ENCODE measurements at regions not wholly inside any gene's neighbourhood (a gene's known extent, or its start where the extent isn't known, plus 50 kb on each side); places are given as distances from the start of the nearest gene placed in this dataset.

DNA sequence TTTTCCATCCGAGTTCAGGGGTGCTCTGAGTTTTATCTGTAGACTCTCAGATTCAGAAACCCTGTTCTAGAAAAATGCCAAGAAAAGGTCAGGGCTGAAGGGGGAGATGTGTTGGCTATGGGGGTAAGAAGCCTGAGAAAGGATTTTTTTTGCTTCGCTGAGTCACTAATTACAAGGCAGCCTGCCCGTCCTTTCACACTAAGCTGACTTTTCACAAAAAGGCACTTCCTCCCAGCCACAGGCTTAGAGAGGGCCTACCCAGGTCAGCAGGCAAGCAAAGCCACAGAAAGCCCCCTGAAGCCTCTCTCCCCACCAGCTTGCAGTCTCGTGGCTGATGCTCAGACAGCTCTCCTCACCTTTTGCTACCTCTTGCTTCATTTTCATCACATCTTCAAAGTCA, 192.6 kb upstream of the PRICKLE2 start:
- Histone ChIP-seq H3K9me3 (replicated peaks) (no peaks in the 10 kb centered on the region), H3K4me1 (peaks cover 8% of the 10 kb centered on the region), H3K4me3 (no peak overlapping the region), H3K27ac (no peak overlapping the region), H3K36me3 (no peaks in the 10 kb centered on the region), H3K27me3 (no peaks in the 10 kb centered on the region)
- peak in 1 of 2 experiments; percentile 7 for DNase-seq

- Histone ChIP-seq H3K27ac (no peak overlapping the region), H3K36me3 (no peaks in the 10 kb centered on the region), H3K27me3 (no peaks in the 10 kb centered on the region), H3K4me1 (no peaks in the 10 kb centered on the region), H3K4me3 (no peak overlapping the region), H3K9me3 (replicated peaks) (no peaks in the 10 kb centered on the region)
- no peak for DNase-seq
Observed at GRCh38 chr3:64414043-64414442, 188.8 kb upstream of the PRICKLE2 start.

DNA sequence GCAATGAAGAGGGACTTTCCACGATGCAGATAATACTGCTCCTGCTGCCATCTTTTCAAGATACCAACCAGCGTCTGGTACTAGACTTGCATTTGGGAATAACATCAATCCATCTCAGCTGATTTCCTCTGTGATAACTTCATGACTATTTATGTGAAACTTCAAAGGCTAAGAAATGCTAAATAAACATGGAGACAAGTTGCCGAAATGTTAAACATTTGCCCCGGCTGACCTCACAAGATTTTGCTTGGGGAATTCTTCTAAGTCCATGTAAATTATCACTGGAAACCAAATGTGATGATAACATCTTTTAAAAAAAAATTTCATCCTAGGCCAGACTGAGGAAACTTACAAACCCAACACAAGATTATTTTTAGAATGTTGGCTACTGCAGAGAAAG, 185.8 kb upstream of the PRICKLE2 start:
- no peaks in the 10 kb centered on the region for H3K4me1 ChIP-seq
- DNase-seq: no peak
- no peaks in the 10 kb centered on the region for H3K27me3 ChIP-seq
- no peak overlapping the region for H3K4me3 ChIP-seq
- no peaks in the 10 kb centered on the region for H3K9me3 ChIP-seq (replicated peaks)
- no peaks in the 10 kb centered on the region for H3K36me3 ChIP-seq
- no peak overlapping the region for H3K27ac ChIP-seq

DNA sequence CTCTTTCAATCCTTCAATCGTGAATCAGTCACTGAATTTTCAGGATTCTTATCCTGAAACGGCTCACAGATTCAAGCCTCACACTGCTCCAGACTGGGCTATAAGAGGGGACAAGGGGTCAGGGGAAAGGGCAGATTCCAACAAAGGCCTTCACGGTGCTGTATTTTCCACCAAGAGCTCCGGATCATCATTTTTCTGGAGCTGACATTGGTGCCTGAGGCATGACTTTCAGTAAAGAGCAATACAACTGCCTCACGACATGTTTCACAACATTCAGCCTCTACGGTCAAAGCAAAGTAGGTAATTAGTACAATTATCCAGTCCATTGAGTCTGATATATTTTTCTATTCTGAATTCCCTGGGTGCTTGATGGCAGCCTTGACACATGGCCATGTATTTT, 185.0 kb upstream of the PRICKLE2 start:
- H3K36me3 ChIP-seq: no peaks in the 10 kb centered on the region
- H3K4me1 ChIP-seq: no peaks in the 10 kb centered on the region
- no peak overlapping the region for H3K27ac ChIP-seq
- no peaks in the 10 kb centered on the region for H3K9me3 ChIP-seq (replicated peaks)
- no peaks in the 10 kb centered on the region for H3K27me3 ChIP-seq
- no peak for DNase-seq
- no peak overlapping the region for H3K4me3 ChIP-seq

GRCh38 chr3:64408770-64409169, 183.5 kb upstream of the PRICKLE2 start:
- no peak for DNase-seq
- Histone ChIP-seq H3K36me3 (no peaks in the 10 kb centered on the region), H3K27ac (no peak overlapping the region), H3K9me3 (replicated peaks) (no peaks in the 10 kb centered on the region), H3K4me3 (no peak overlapping the region), H3K4me1 (no peaks in the 10 kb centered on the region), H3K27me3 (no peaks in the 10 kb centered on the region)

GRCh38 chr3:64406271-64406670, 181.0 kb upstream of the PRICKLE2 start:
- no peaks in the 10 kb centered on the region for H3K36me3 ChIP-seq
- DNase-seq: no peak
- H3K4me3 ChIP-seq: no peak overlapping the region
- H3K27me3 ChIP-seq: no peaks in the 10 kb centered on the region
- H3K9me3 ChIP-seq (replicated peaks): no peaks in the 10 kb centered on the region
- H3K27ac ChIP-seq: no peak overlapping the region
- no peaks in the 10 kb centered on the region for H3K4me1 ChIP-seq

GRCh38 chr3:64405211-64405835, 180.1 kb upstream of the PRICKLE2 start:
- H3K4me1 ChIP-seq: no peaks in the 10 kb centered on the region
- H3K27ac ChIP-seq: no peak overlapping the region
- no peak overlapping the region for H3K4me3 ChIP-seq
- no peaks in the 10 kb centered on the region for H3K27me3 ChIP-seq
- no peak for DNase-seq
- no peaks in the 10 kb centered on the region for H3K9me3 ChIP-seq (replicated peaks)
- H3K36me3 ChIP-seq: no peaks in the 10 kb centered on the region

DNA sequence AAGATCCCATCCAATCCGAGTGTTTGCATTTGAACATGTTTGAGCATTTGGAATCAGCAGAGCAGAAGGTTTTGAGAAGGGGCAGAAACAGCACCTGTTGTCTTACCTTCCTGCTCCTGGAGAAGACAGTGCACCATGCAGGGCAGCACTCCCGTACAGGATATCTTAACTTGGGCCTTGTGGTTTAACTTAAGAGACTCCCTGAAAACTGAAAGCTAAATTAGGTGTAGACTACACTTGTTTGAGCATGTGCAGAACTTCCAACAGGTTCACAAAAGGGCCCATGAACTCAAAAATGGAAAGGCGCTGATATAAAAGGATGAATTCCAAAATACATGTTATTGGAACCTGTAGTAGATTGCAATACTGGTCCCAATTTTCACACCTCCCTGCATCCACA, 175.4 kb upstream of the PRICKLE2 start:
- no peaks in the 10 kb centered on the region for H3K27me3 ChIP-seq

DNA sequence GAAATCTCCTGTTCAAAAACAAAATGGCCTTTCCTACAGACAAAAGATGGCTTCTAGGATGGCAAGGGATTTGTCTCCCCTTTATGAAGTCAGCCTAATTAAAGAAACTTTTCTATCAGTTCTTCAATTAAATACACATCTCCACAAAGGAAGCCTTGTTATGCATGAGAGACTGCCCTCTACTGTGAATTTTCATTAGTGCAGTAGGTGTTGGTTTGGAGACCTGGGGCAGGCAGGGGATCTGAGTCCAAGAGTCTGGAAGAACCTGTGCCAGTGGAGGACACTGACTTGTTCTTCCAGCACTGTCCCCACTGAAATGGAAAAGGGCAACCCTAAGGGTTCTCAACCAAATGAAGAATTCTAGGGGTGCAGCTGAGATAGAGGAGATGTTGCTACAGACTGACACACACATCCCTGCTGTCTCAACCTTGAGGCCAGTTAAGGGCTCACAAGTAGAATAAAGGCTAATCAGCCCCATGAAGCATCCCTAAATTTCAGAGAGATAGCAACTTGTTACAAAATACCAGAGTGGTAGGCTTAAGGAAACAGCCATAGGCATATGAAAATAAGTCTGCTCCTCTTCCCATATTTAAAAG, 174.0 kb upstream of the PRICKLE2 start:
- no peaks in the 10 kb centered on the region for H3K36me3 ChIP-seq
- no peaks in the 10 kb centered on the region for H3K4me1 ChIP-seq
- no peaks in the 10 kb centered on the region for H3K9me3 ChIP-seq (replicated peaks)
- no peaks in the 10 kb centered on the region for H3K27me3 ChIP-seq
- no peak overlapping the region for H3K4me3 ChIP-seq
- peak; percentile 9 to 55 for DNase-seq
- H3K27ac ChIP-seq: no peak overlapping the region

More for the DNA sequence above, 175.4 kb upstream of the PRICKLE2 start:
- Histone ChIP-seq H3K27ac (no peak overlapping the region), H3K4me1 (no peaks in the 10 kb centered on the region), H3K4me3 (no peak overlapping the region), H3K9me3 (replicated peaks) (no peaks in the 10 kb centered on the region), H3K36me3 (no peaks in the 10 kb centered on the region)
- no peak for DNase-seq

- Histone ChIP-seq H3K27me3 (no peaks in the 10 kb centered on the region), H3K36me3 (no peaks in the 10 kb centered on the region), H3K4me3 (no peak overlapping the region), H3K4me1 (no peaks in the 10 kb centered on the region), H3K9me3 (replicated peaks) (no peaks in the 10 kb centered on the region), H3K27ac (no peak overlapping the region)
- DNase-seq: no peak
Observed at GRCh38 chr3:64398476-64398875, 173.2 kb upstream of the PRICKLE2 start.

DNA sequence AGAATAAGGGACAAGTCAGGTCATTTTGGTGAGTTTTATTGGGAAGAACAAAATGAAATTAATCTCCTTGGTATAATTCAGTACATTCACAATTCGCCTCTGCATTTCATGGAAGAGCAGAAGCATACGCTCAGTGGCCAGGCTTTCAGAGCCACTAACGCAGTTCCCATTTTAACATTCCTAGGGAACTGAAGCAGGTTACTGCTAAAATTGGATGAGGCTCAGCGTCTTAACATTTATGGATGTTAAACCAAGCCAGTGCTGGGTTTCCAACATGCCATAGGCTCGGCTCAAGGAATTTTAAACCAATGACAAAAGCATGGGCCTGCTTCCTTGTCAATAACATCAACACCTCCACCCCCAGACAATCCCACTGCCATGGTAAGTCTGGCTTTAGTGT, 172.7 kb upstream of the PRICKLE2 start:
- Histone ChIP-seq H3K27me3 (no peaks in the 10 kb centered on the region), H3K4me3 (no peak overlapping the region), H3K4me1 (no peaks in the 10 kb centered on the region), H3K27ac (no peak overlapping the region), H3K9me3 (replicated peaks) (no peaks in the 10 kb centered on the region), H3K36me3 (no peaks in the 10 kb centered on the region)
- DNase-seq: no peak

GRCh38 chr3:64397573-64397972, 172.3 kb upstream of the PRICKLE2 start:
- Histone ChIP-seq H3K27me3 (no peaks in the 10 kb centered on the region), H3K4me1 (no peaks in the 10 kb centered on the region), H3K27ac (no peak overlapping the region), H3K4me3 (no peak overlapping the region), H3K36me3 (no peaks in the 10 kb centered on the region), H3K9me3 (replicated peaks) (no peaks in the 10 kb centered on the region)
- no peak for DNase-seq

DNA sequence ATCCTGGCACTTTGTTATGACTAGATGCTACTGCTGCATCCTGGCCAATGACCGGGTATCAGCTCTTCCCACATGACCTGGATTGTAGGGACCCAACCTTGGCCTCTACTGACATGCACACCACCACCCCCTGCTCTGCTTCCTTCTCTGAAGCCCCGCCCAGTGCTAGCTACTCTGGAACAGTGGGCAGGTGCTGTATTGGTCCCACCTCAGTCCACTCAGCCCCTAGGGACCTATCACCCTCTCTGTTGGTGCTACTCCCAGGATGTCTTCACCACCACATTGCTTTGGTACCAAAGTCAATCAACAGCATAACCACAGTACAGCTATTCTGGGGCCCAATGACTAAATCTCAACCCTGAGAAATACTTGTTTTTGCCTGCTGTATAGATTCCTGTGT, 170.2 kb upstream of the PRICKLE2 start:
- Histone ChIP-seq H3K36me3 (no peaks in the 10 kb centered on the region), H3K4me3 (no peak overlapping the region), H3K9me3 (replicated peaks) (no peaks in the 10 kb centered on the region), H3K27ac (no peak overlapping the region), H3K4me1 (no peaks in the 10 kb centered on the region), H3K27me3 (no peaks in the 10 kb centered on the region)
- no peak for DNase-seq

- no peak for DNase-seq
- Histone ChIP-seq H3K4me3 (no peak overlapping the region), H3K36me3 (no peaks in the 10 kb centered on the region), H3K27ac (no peak overlapping the region), H3K27me3 (no peaks in the 10 kb centered on the region), H3K9me3 (replicated peaks) (no peaks in the 10 kb centered on the region), H3K4me1 (no peaks in the 10 kb centered on the region)
Observed at GRCh38 chr3:64393193-64393592, 167.9 kb upstream of the PRICKLE2 start.

- Histone ChIP-seq H3K27me3 (no peaks in the 10 kb centered on the region), H3K27ac (no peak overlapping the region), H3K4me3 (no peak overlapping the region), H3K9me3 (replicated peaks) (no peaks in the 10 kb centered on the region), H3K36me3 (no peaks in the 10 kb centered on the region), H3K4me1 (no peaks in the 10 kb centered on the region)
- no peak for DNase-seq
Observed at GRCh38 chr3:64392001-64392400, 166.7 kb upstream of the PRICKLE2 start.

DNA sequence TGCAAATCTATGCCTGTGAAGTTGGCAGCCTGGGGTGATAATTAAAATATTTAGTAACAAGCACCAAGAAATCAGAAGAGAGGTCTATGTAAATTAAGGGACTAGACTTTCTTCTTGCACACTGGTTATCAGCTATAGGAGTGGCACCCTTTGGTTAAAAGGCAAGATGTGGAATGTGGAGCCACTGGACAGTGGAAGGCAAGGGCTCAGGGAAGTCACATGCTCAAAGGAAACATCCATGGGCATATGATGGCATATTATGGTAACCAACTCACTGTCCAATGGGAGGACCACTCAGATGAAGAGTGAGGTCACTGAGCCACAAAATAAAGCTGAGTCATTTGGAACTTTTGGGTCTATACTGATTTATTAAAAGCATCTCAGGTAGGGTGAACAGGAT, 165.6 kb upstream of the PRICKLE2 start:
- H3K36me3 ChIP-seq: no peaks in the 10 kb centered on the region
- H3K4me1 ChIP-seq: no peaks in the 10 kb centered on the region
- no peak overlapping the region for H3K4me3 ChIP-seq
- no peak overlapping the region for H3K27ac ChIP-seq
- H3K27me3 ChIP-seq: no peaks in the 10 kb centered on the region
- DNase-seq: no peak
- H3K9me3 ChIP-seq (replicated peaks): no peaks in the 10 kb centered on the region
